Fibroblast of lung (primary cell): ENCODE measurements at regions not wholly inside any gene's neighbourhood (a gene's known extent, or its start where the extent isn't known, plus 50 kb on each side); places are given as distances from the start of the nearest gene placed in this dataset.
"Not testable (repeated sequence)": the region's sequence is repeated elsewhere in the genome, so short reads cannot be mapped to it uniquely, and the experiment has no call there.

Source experiments
- DNase-seq, 2 donors: peaks; one replicate each; pipeline versions ENCODE4 v3.0.0 to v3.0.0-alpha.2; 2010; ENCODE audit warnings: low read depth in 2 of 2
- H2AFZ ChIP-seq: 2 replicates; pipeline ENCODE4 v1.5.1; 2012; ENCODE audit warnings: low read length, control low read depth, inconsistent platforms
- H3K27ac ChIP-seq: 2 replicates; pipeline ENCODE4 v1.5.1; 2011; ENCODE audit warnings: low read length, control low read depth; ENCODE audit not compliant: insufficient read depth
- H3K27me3 ChIP-seq: 2 replicates; pipeline ENCODE4 v1.5.1; 2011; ENCODE audit warnings: mild to moderate bottlenecking, low read length; ENCODE audit not compliant: control insufficient read depth, insufficient read depth
- H3K36me3 ChIP-seq: 2 replicates; pipeline ENCODE4 v1.5.1; 2011; ENCODE audit warnings: low read length; ENCODE audit not compliant: control insufficient read depth, insufficient read depth
- H3K4me1 ChIP-seq: 2 replicates; pipeline ENCODE4 v1.5.1; 2011; ENCODE audit warnings: low read length; ENCODE audit not compliant: control insufficient read depth, insufficient read depth; ENCODE audit errors: extremely low read depth
- H3K4me2 ChIP-seq: 2 replicates; pipeline ENCODE4 v1.5.1; 2011; ENCODE audit warnings: low read length, control low read depth; ENCODE audit not compliant: insufficient read depth; ENCODE audit errors: extremely low read depth
- H3K4me3 ChIP-seq, 4 experiments: fragments of 200-600 bp in 1 of 4; sonication (generic) in 1 of 4; replicated peaks in 1 of 4; 2 replicates each; pipeline ENCODE4 v1.5.1; 2011 to 2016; ENCODE audit warnings: low read length in 4 of 4, low read depth in 3 of 4, mild to moderate bottlenecking in 3 of 4, control low read depth in 2 of 4, inconsistent platforms in 1 of 4, mixed read lengths in 1 of 4; ENCODE audit not compliant: insufficient read depth in 1 of 4; ENCODE audit errors: control extremely low read depth in 1 of 4
- H3K79me2 ChIP-seq: 2 replicates; pipeline ENCODE4 v1.5.1; 2012; ENCODE audit warnings: mild to moderate bottlenecking, low read length, inconsistent platforms; ENCODE audit not compliant: control insufficient read depth, insufficient read depth
- H3K9ac ChIP-seq: 2 replicates; pipeline ENCODE4 v1.5.1; 2011; ENCODE audit warnings: mild to moderate bottlenecking, low read length, control low read depth; ENCODE audit not compliant: insufficient read depth
- H3K9me3 ChIP-seq: 2 replicates; pipeline ENCODE4 v1.5.1; 2012; ENCODE audit warnings: low read depth, low read length; ENCODE audit not compliant: control insufficient read depth, insufficient read depth
- H4K20me1 ChIP-seq: 2 replicates; pipeline ENCODE4 v1.5.1; 2011; ENCODE audit warnings: low read length; ENCODE audit not compliant: control insufficient read depth, insufficient read depth; ENCODE audit errors: extremely low read depth
- EZH2 ChIP-seq: IDR thresholded peaks from 2 replicates; pipeline ENCODE4 v1.5.1; 2012; ENCODE audit warnings: low read length, control low read depth, mild to moderate bottlenecking; ENCODE audit errors: missing control alignments
- TF ChIP-seq, protein P1 (sequence below), 2 donors: IDR thresholded peaks in 1 of 2; conservative IDR thresholded peaks in 1 of 2; 1 replicate in 1 of 2; 2 replicates in 1 of 2; pipeline ENCODE4 v1.5.1; 2011 to 2012; ENCODE audit warnings: low read length in 2 of 2, control low read depth in 1 of 2, inconsistent platforms in 1 of 2, low read depth in 1 of 2, mild to moderate bottlenecking in 1 of 2

GRCh38 chr6:26233649-26234420, 131.2 kb upstream of the BTN3A2 start:
- Histone ChIP-seq H3K9me3 (no peaks in the 10 kb centered on the region), H3K4me2 (peak overlapping the region; percentile 97), H3K27me3 (no peaks in the 10 kb centered on the region), H3K36me3 (no peaks in the 10 kb centered on the region), H3K27ac (peak overlapping the region; percentile 58), H3K4me1 (no peaks in the 10 kb centered on the region), H3K9ac (no peak overlapping the region), H4K20me1 (no peaks in the 10 kb centered on the region), H2AFZ (peak overlapping the region; percentile 80), H3K4me3 (peak overlapping the region; percentile 50 to 83 (median 60)), H3K79me2 (no peaks in the 10 kb centered on the region)
- peak; percentile 69 to 70 for DNase-seq
- TF ChIP-seq EZH2: no peak
- TF ChIP-seq, protein P1, sequence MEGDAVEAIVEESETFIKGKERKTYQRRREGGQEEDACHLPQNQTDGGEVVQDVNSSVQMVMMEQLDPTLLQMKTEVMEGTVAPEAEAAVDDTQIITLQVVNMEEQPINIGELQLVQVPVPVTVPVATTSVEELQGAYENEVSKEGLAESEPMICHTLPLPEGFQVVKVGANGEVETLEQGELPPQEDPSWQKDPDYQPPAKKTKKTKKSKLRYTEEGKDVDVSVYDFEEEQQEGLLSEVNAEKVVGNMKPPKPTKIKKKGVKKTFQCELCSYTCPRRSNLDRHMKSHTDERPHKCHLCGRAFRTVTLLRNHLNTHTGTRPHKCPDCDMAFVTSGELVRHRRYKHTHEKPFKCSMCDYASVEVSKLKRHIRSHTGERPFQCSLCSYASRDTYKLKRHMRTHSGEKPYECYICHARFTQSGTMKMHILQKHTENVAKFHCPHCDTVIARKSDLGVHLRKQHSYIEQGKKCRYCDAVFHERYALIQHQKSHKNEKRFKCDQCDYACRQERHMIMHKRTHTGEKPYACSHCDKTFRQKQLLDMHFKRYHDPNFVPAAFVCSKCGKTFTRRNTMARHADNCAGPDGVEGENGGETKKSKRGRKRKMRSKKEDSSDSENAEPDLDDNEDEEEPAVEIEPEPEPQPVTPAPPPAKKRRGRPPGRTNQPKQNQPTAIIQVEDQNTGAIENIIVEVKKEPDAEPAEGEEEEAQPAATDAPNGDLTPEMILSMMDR (conservative IDR thresholded peaks at IDR 0.05 in 1 of 2, IDR thresholded peaks at IDR 0.05 in 1 of 2; ENCODE audit: low read depth in 1 of 2, low read length in 2 of 2): no peak

GRCh38 chr6:26234421-26235301, 130.3 kb upstream of the BTN3A2 start:
- Histone ChIP-seq H3K79me2 (no peaks in the 10 kb centered on the region), H3K27me3 (no peaks in the 10 kb centered on the region), H3K4me3 (peak overlapping the region; percentile 50 to 83 (median 60)), H3K4me2 (peak overlapping the region; percentile 97), H3K36me3 (no peaks in the 10 kb centered on the region), H3K9me3 (no peaks in the 10 kb centered on the region), H3K27ac (peak overlapping the region; percentile 58), H2AFZ (peak overlapping the region; percentile 76), H3K9ac (peak overlapping the region; percentile 4), H4K20me1 (no peaks in the 10 kb centered on the region), H3K4me1 (no peaks in the 10 kb centered on the region)
- peak; percentile 82 to 95 for DNase-seq
- TF ChIP-seq, protein P1 (conservative IDR thresholded peaks at IDR 0.05 in 1 of 2, IDR thresholded peaks at IDR 0.05 in 1 of 2; ENCODE audit: low read depth in 1 of 2, low read length in 2 of 2): no peak
- no peak for TF ChIP-seq EZH2

GRCh38 chr6:26235302-26235670, 129.7 kb upstream of the BTN3A2 start:
- Histone ChIP-seq H3K79me2 (no peaks in the 10 kb centered on the region), H3K4me1 (no peaks in the 10 kb centered on the region), H2AFZ (peak overlapping the region; percentile 76), H3K27ac (peak overlapping the region; percentile 58), H3K27me3 (no peaks in the 10 kb centered on the region), H3K4me3 (peak overlapping the region; percentile 50 to 83 (median 60)), H3K36me3 (no peaks in the 10 kb centered on the region), H3K9ac (peak overlapping the region; percentile 4), H3K4me2 (peak overlapping the region; percentile 97), H4K20me1 (no peaks in the 10 kb centered on the region), H3K9me3 (no peaks in the 10 kb centered on the region)
- DNase-seq: peak in 1 of 2 donors; percentile 60
- no peak for TF ChIP-seq EZH2
- TF ChIP-seq, protein P1 (conservative IDR thresholded peaks at IDR 0.05 in 1 of 2, IDR thresholded peaks at IDR 0.05 in 1 of 2; ENCODE audit: low read depth in 1 of 2, low read length in 2 of 2): no peak

DNA sequence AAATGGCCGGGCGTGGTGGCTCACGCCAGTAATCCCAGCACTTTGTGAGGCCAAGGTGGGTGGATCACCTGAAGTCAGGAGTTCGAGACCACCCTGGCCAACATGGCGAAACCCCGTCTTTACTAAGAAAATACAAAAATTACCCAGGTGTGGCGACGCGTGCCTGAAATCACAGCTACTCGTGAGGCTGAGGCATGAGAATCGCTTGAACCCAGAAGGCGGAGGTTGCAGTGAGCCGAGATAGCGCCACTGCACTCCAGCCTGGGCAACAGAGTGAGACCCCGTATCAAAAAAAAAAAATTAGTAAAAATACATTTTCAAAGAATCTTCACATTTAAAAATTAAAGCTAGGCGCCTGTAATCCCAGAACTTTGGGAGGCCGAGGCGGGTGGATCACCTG, 125.6 kb upstream of the BTN3A2 start:
- not testable (repeated sequence) for H3K4me1 ChIP-seq, H3K36me3 ChIP-seq, H3K27me3 ChIP-seq, H3K4me3 ChIP-seq, H2AFZ ChIP-seq, H3K79me2 ChIP-seq, H3K4me2 ChIP-seq, H3K9me3 ChIP-seq, H4K20me1 ChIP-seq, H3K27ac ChIP-seq, DNase-seq, H3K9ac ChIP-seq
